DMS 273 (cell line): ENCODE measurements at regions not wholly inside any gene's neighbourhood (a gene's known extent, or its start where the extent isn't known, plus 50 kb on each side); places are given as distances from the start of the nearest gene placed in this dataset.
"Not testable (repeated sequence)": the region's sequence is repeated elsewhere in the genome, so short reads cannot be mapped to it uniquely, and the experiment has no call there.

Experiments
- DNase-seq: peaks from one replicate; lab custom pipeline; 2025; ENCODE audit not compliant: unreplicated experiment; lab: John Stamatoyannopoulos, UW

DNA sequence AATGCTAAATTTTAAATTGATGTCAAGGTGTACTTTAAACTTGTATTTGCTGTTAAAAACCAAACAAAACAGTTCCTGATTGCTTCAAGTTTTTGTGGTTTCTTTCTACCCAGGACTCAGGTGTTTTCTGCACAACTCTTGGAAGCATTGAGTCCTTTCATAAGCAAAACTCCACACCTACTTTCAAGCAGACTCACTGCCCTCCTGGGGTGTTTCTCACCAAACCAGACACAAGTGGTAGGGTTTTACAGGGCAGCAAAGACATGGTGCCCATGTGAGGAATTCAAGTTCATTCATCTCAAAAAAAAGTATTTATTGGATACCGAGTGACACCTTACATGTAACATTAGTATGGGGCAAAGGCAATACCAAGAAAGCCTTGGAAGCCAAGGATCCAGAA lies 146.7 kb upstream of the BNIP2 start:
- DNase-seq, result no peak

- no peak for DNase-seq
Measured at GRCh38 chr15:59834528-59834927, 145.4 kb upstream of the BNIP2 start.

DNA sequence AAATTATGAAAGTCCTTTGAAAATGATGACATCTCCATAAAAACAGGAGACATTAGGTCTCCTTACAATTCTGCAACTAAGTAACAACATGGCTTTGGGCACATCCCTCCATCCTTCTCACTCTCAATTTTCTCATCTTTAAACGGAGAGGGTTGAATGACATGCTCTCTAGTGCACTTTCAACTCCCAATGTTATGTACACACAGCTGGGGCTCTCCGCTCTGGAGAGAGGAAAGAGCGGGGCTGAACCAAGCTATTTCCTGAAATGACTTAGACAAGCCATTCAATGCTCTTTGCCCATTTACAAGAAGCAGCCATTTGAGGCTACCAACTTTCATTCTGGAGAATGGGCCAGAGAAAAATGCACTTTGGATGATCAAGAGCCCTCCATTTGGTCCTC lies 144.2 kb upstream of the BNIP2 start:
- DNase-seq, result no peak

- DNase-seq, result no peak
Measured at GRCh38 chr15:59830873-59831272, 141.8 kb upstream of the BNIP2 start.

GRCh38 chr15:59830098-59830497 lies 141.0 kb upstream of the BNIP2 start:
- no peak for DNase-seq

GRCh38 chr15:59828861-59829260 lies 139.7 kb upstream of the BNIP2 start:
- no peak for DNase-seq

- DNase-seq, result no peak
Measured at GRCh38 chr15:59828263-59828662, 139.1 kb upstream of the BNIP2 start.

GRCh38 chr15:59825901-59826300 lies 136.8 kb upstream of the BNIP2 start:
- no peak for DNase-seq

- DNase-seq, result no peak
Measured at GRCh38 chr15:59821286-59821685, 132.2 kb upstream of the BNIP2 start.

DNA sequence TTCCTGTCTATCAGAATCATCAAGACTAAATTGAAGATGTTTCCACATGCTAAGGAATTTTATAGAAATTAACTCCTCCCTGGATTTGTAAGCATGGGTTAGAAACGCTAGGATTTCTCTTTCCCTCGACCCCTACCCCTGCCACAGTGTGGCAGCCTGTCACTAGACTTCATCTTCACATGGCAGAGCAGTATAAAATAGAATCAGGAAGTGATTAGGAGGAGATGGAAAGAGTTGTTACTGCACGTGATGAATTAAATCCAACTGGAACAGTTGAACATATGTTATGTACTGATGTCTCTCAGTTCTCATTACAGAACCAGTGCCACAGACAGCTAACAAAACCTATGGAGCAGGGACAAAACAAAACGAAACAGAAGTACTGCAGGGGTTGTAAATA lies 130.0 kb upstream of the BNIP2 start:
- no peak for DNase-seq

DNA sequence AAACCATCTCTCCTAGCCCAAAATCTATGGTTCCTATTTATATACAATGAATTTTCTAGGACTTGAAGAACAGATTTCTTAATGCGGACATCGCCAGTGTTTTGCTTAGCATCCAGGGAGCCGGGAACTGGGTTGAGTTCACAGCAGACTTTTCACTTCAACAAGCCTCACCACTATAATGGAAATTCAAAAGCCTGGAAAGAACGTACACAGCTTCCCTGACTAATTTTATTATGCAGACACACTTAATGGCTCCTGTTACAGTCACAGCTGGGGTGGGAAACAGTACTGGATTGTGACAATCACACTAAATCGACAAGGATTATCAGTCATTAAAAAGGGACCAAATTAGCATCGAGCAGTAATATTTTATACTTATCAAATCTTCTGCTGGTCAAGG lies 129.2 kb upstream of the BNIP2 start:
- DNase-seq, result no peak

GRCh38 chr15:59817834-59818233 lies 128.7 kb upstream of the BNIP2 start:
- no peak for DNase-seq

GRCh38 chr15:59817053-59817452 lies 127.9 kb upstream of the BNIP2 start:
- DNase-seq, result no peak

DNA sequence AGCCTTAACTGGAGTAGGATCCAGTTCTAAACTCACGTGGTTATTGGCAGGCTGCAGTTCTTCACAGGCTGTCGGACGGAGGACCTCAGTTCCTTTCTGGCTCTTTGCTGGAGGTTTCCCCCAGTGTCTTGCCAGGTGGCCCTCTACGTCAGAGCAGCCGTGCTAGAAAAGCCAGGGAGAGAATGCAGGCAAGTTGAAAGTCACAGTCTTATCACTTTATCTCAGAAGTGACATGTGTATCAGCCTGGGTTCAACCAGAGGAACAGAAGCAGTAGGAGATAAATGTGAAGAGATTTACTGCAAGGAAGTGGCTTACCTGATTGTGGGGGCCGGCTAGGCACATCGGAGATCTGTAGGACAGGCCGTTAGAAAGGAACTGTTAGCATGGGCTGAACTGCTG lies 125.3 kb upstream of the BNIP2 start:
- no peak for DNase-seq

DNA sequence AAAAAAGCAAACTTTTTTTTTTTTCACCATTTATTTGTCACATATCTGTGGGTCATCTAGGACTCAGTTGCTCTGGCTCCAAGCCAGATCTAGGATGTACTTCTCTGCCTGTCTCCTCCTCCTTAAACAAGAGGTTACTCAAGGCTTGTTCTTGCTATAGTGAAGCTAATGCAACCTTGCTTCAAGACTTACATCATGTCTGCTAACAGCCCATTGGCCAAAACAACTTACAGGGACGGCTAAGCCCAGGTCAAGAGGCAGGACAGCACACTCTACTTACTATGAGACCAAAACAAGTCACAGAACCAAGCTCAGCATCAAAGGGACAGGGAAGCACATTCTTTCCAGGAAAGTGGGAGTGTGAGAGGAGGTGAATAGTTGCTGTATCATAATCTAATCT lies 123.8 kb upstream of the BNIP2 start:
- no peak for DNase-seq

GRCh38 chr15:59812250-59812870 lies 123.2 kb upstream of the BNIP2 start:
- DNase-seq, result no peak

DNA sequence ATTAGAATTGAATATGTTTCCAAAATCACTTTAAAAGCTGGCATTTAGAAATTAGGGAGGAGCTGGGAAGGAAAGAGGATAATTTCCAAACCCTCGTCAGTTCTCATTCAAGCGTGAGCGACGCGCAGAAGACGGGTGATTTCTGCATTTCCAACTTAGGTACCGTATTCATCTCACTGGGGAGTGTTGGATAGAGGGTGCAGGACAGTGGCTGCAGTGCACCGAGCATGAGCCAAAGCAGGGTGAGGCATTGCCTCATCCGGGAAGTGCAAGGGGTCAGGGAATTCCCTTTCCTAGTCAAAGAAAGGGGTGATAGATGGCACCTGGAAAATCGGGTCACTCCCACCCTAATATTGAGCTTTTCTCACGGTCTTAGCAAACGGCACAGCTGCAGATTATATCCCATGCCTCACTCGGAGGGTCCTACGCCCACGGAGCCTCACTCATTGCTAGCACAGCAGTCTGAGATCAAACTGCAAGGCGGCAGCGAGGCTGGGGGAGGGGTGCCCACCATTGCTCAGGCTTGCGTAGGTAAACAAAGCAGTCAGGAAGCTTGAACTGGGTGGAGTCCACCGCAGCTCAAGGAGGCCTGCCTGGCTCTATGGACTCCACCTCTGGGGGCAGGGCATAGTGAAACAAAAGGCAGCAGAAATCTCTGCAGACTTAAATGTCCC lies 114.3 kb upstream of the BNIP2 start:
- not testable (repeated sequence) for DNase-seq

GRCh38 chr15:59801649-59802048 lies 112.5 kb upstream of the BNIP2 start:
- DNase-seq, result no peak

GRCh38 chr15:59798605-59798917 lies 109.4 kb upstream of the BNIP2 start:
- no peak for DNase-seq

DNA sequence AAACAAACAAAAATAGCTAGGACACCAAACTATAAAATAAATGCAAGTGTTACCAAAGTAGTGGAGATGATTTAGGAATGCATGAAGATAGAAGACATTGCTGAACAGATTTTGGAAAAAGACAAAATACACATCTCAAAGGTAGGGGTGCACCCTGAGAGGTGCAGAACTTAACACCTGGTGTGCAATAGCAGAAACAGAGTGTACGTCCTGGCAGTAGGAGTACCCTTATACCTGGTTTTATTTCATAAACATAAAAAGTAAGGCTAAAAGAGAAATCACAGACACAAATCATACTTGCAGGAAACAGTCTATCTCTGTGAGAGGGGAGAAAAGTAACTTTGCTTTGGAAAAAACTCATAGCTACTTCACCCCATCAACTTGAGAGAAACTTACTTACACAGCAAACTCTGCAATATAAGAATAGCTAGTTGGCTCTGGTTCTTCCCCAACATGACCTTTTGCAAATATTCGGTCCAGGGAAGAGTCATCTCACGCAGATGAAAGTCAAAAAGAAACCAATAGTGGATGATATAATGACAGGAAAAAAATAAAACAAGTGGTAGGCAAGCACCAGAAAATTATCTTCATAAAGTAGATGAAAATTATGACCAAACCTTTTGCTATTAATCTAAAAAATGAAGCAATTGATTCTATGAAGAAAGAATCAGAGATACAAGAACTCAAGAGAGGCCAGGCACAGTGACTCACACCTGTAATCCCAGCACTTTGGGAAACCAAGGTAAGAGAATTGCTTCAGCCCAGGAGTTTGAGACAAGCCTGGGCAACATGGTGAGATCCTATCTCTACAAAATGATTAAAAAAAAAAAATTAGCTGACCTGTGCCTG lies 108.9 kb upstream of the BNIP2 start:
- DNase-seq, result no peak

DNA sequence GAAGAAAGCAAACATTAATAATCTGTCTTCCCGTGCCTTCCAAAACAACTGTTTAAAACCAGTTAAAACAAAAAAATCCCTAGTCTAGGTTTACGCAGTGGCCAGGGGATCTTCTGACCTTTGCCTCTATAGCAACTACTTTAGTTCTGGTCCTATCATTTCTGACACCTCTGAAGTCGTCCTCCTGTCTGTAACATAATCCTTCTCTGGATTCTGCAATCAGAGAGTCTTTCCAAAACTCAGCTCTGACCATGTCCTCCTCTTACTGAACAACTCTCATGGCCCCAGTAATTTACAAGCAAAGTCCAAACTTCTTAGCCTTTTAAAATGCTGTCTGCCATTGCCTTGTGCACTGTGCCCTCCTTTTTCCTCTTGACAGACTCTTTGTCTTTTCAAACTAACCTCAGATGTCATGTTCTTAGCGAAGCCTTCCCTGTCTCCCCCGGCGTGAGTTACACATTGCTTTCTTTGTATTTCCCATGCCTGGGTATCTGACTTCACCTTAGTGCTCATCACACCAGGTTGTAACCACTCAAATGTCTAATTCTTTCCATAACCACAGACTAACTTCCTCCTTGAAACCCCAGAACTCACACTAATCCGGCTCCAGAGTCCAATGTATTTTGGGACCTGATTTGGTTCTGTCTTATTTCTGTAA lies 105.2 kb upstream of the BNIP2 start:
- DNase-seq, result no peak

- no peak for DNase-seq
Measured at GRCh38 chr15:59792359-59792758, 103.2 kb upstream of the BNIP2 start.
